Brain microvascular endothelial cell (primary cell): ENCODE measurements at regions not wholly inside any gene's neighbourhood (a gene's known extent, or its start where the extent isn't known, plus 50 kb on each side); places are given as distances from the start of the nearest gene placed in this dataset.
A peak's percentile ranks its signal among the peaks of the same experiment; 100 is the strongest.

ENCODE experiments used
- DNase-seq: peaks from one replicate; pipeline ENCODE4 v3.0.0-alpha.2; 2020
- H3K27ac ChIP-seq: fragments of 250-450 bp; sonication (Bioruptor Pico); 2 replicates; pipeline ENCODE4 v1.5.1; 2020; ENCODE audit warnings: mild to moderate bottlenecking, moderate library complexity
- H3K27me3 ChIP-seq: fragments of 250-450 bp; sonication (Bioruptor Pico); replicated peaks from 2 replicates; pipeline ENCODE4 v1.5.1; 2020; ENCODE audit warnings: mild to moderate bottlenecking
- H3K36me3 ChIP-seq: fragments of 250-450 bp; sonication (Bioruptor Pico); replicated peaks from 2 replicates; pipeline ENCODE4 v1.5.1; 2020; ENCODE audit warnings: mild to moderate bottlenecking
- H3K4me3 ChIP-seq: 2 replicates; pipeline ENCODE4 v1.5.1; 2011; ENCODE audit warnings: low read depth, mild to moderate bottlenecking, control low read depth, low read length, moderate library complexity
- in situ Hi-C: cut with HindIII; loops from 2 replicates; pipeline ENCODE4 v1.10.0; 2017; ENCODE audit warnings: low sequenced_read_pairs, low pct_ligation_motif_present
- TF ChIP-seq, protein P1 (sequence below): IDR thresholded peaks from 2 replicates; pipeline ENCODE4 v1.5.1; 2011; ENCODE audit warnings: low read depth, mild to moderate bottlenecking, moderate library complexity, low read length, control low read depth, inconsistent platforms; ENCODE audit errors: missing control alignments

GRCh38 chr10:53315709-53316108, 543.1 kb upstream of the MBL2 start:
- Histone ChIP-seq H3K27ac (no peak overlapping the region), H3K36me3 (no peaks in the 10 kb centered on the region), H3K27me3 (no peaks in the 10 kb centered on the region), H3K4me3 (no peak overlapping the region)
- in situ Hi-C loops, result no loop called here
- TF ChIP-seq, protein P1, sequence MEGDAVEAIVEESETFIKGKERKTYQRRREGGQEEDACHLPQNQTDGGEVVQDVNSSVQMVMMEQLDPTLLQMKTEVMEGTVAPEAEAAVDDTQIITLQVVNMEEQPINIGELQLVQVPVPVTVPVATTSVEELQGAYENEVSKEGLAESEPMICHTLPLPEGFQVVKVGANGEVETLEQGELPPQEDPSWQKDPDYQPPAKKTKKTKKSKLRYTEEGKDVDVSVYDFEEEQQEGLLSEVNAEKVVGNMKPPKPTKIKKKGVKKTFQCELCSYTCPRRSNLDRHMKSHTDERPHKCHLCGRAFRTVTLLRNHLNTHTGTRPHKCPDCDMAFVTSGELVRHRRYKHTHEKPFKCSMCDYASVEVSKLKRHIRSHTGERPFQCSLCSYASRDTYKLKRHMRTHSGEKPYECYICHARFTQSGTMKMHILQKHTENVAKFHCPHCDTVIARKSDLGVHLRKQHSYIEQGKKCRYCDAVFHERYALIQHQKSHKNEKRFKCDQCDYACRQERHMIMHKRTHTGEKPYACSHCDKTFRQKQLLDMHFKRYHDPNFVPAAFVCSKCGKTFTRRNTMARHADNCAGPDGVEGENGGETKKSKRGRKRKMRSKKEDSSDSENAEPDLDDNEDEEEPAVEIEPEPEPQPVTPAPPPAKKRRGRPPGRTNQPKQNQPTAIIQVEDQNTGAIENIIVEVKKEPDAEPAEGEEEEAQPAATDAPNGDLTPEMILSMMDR, result no peak
- peak; percentile 39 for DNase-seq

DNA sequence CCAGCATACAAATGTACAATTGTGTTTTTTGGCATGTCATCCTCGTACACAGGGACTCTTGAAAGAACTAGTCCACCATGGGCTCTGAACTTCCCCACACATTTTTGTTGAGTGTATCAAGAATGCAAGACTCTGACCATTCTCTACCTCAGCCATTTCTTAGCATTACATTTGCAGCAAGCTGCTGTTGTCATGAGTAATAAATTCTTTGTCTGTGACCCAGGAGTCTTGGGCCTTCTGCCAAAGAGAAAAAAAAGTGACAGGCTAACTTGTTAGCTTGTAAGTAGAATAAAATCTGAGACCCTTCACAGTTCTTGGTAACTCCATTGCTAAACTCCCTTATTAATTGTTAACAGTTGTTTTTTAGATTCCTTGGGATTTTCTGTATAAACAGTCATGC, 542.3 kb upstream of the MBL2 start:
- Histone ChIP-seq H3K36me3 (no peaks in the 10 kb centered on the region), H3K27me3 (no peaks in the 10 kb centered on the region), H3K27ac (no peak overlapping the region), H3K4me3 (no peak overlapping the region)
- in situ Hi-C loops, result no loop called here
- peak; percentile 99 for DNase-seq
- TF ChIP-seq, protein P1, result no peak

- Histone ChIP-seq H3K27ac (no peak overlapping the region), H3K36me3 (no peaks in the 10 kb centered on the region), H3K4me3 (no peak overlapping the region), H3K27me3 (no peaks in the 10 kb centered on the region)
- TF ChIP-seq, protein P1, result no peak
- DNase-seq, result no peak
- in situ Hi-C loops, result no loop called here
Measured at GRCh38 chr10:53298443-53298842, 525.9 kb upstream of the MBL2 start.

DNA sequence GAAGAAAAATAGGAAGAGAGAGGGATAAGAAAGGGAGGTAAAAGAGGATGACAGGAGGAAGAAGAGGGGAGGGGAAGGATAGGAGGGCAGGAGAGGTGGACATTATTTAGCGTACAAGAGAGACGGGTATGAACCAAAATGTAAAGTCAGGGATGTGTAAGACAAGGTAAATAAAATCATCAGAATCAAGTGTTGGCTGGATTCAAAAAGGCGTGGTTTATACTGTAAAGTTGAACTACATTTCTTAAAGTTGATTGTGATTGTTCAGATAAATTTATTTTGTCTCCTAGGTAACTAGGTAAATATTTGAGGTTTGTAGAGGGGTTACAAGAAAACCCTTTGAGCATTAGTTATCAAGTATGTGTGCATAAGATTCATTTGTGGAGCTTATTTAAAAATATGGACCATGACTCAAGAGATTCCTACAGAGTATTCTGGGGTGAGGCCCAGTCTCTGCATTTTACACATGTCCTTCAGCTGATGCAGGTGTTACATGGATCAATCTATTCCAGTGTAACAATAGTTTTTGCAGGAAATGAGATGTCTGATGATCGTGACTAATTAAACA, 512.1 kb upstream of the MBL2 start:
- H3K27ac ChIP-seq, result no peak overlapping the region
- TF ChIP-seq, protein P1, result no peak
- in situ Hi-C loops, result no loop called here
- no peaks in the 10 kb centered on the region for H3K36me3 ChIP-seq
- H3K4me3 ChIP-seq, result no peak overlapping the region
- no peak for DNase-seq
- H3K27me3 ChIP-seq, result no peaks in the 10 kb centered on the region

DNA sequence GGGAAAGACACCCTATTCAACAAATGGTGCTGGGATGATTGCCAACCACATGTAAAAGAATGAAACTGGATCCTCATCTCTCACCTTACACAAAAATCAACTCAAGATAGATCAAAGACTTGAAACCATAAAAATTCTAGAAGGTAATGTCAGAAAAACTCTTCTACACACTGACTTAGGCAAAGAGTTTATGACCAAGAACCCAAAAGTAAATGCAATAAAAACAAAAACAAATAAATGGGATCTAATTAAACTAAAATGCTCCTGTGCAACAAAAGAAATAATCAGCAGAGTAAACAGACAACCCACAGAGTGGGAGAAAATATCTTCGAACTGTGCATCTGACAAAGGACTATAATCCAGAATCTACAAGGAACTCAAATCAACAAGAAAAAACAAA, 504.2 kb upstream of the MBL2 start:
- H3K4me3 ChIP-seq, result no peak overlapping the region
- DNase-seq, result no peak
- no peaks in the 10 kb centered on the region for H3K27me3 ChIP-seq
- TF ChIP-seq, protein P1, result no peak
- in situ Hi-C loops, result no loop called here
- no peaks in the 10 kb centered on the region for H3K36me3 ChIP-seq
- H3K27ac ChIP-seq, result no peak overlapping the region

GRCh38 chr10:53269482-53269881, 496.9 kb upstream of the MBL2 start:
- DNase-seq, result no peak
- TF ChIP-seq, protein P1, result no peak
- no peak overlapping the region for H3K4me3 ChIP-seq
- no peaks in the 10 kb centered on the region for H3K27me3 ChIP-seq
- in situ Hi-C loops, result no loop called here
- H3K27ac ChIP-seq, result no peak overlapping the region
- no peaks in the 10 kb centered on the region for H3K36me3 ChIP-seq
